D721Med (cell line): ENCODE measurements at regions not wholly inside any gene's neighbourhood (a gene's known extent, or its start where the extent isn't known, plus 50 kb on each side); places are given as distances from the start of the nearest gene placed in this dataset.

Source experiments
- DNase-seq: peaks from one replicate; pipeline ENCODE4 v3.0.0; 2011; ENCODE audit warnings: low spot score; ENCODE audit not compliant: insufficient read length
- FAIRE-seq: peaks from 2 replicates; lab custom pipeline; 2011; peaks lifted over from hg19 to GRCh38; lab: Jason Lieb, UNC
- CTCF ChIP-seq: IDR thresholded peaks from 2 replicates; pipeline ENCODE4 v1.5.1; 2012; ENCODE audit warnings: mild to moderate bottlenecking, control low read depth; ENCODE audit not compliant: insufficient read depth; ENCODE audit errors: missing control alignments

GRCh38 chr21:18950045-18950740 lies 546.6 kb upstream of the TMPRSS15 start:
- FAIRE-seq (no peak), DNase-seq (no peak)
- no peak for TF ChIP-seq CTCF

- FAIRE-seq (peak; percentile 21), DNase-seq (no peak)
- peak; percentile 27 for TF ChIP-seq CTCF
These were observed 547.9 kb upstream of the TMPRSS15 start for GRCh38 chr21:18951271-18952038.

- no peak for DNase-seq
- no peak for TF ChIP-seq CTCF
- FAIRE-seq, result no peak
These were observed 550.9 kb upstream of the TMPRSS15 start for GRCh38 chr21:18954441-18954844.

- DNase-seq (no peak), FAIRE-seq (no peak)
- TF ChIP-seq CTCF, result no peak
These were observed 556.2 kb upstream of the TMPRSS15 start for GRCh38 chr21:18959817-18960216.

- DNase-seq (no peak), FAIRE-seq (no peak)
- no peak for TF ChIP-seq CTCF
These were observed 556.7 kb upstream of the TMPRSS15 start for GRCh38 chr21:18960306-18960705.

GRCh38 chr21:18970416-18970815 lies 566.8 kb upstream of the TMPRSS15 start:
- DNase-seq (no peak), FAIRE-seq (no peak)
- no peak for TF ChIP-seq CTCF

GRCh38 chr21:18970941-18971340 lies 567.4 kb upstream of the TMPRSS15 start:
- FAIRE-seq (no peak), DNase-seq (no peak)
- no peak for TF ChIP-seq CTCF
